ENCODE measurements at regions not wholly inside any gene's neighbourhood (a gene's known extent, or its start where the extent isn't known, plus 50 kb on each side); places are given as distances from the start of the nearest gene placed in this dataset.

GRCh38 chr1:170375082-170375723 lies 156.8 kb upstream of the GORAB start:
- Histone ChIP-seq H3K27me3 (ENCODE audit: control insufficient read depth, insufficient read depth, low read length) (no peaks in the 10 kb centered on the region), H3K4me1 (ENCODE audit: control insufficient read depth, insufficient read depth, low read length) (peaks cover 12% of the 10 kb centered on the region; the same call in 1 of the 2 replicates), H3K27ac (ENCODE audit: low read depth, low read length) (no peak overlapping the region), H3K4me3 (ENCODE audit: low read depth, low read length) (no peak overlapping the region), H3K36me3 (ENCODE audit: control insufficient read depth, insufficient read depth, low read length) (no peaks in the 10 kb centered on the region), H3K9ac (ENCODE audit: low read depth, low read length) (no peak overlapping the region), H3K9me3 (ENCODE audit: control insufficient read depth, insufficient read depth, low read length) (no peaks in the 10 kb centered on the region)

- Histone ChIP-seq H3K4me1 (ENCODE audit: control insufficient read depth, insufficient read depth, low read length) (peaks cover 12% of the 10 kb centered on the region; the same call in 1 of the 2 replicates), H3K27me3 (ENCODE audit: control insufficient read depth, insufficient read depth, low read length) (no peaks in the 10 kb centered on the region), H3K4me3 (ENCODE audit: low read depth, low read length) (no peak overlapping the region), H3K27ac (ENCODE audit: low read depth, low read length) (no peak overlapping the region), H3K9ac (ENCODE audit: low read depth, low read length) (no peak overlapping the region), H3K36me3 (ENCODE audit: control insufficient read depth, insufficient read depth, low read length) (no peaks in the 10 kb centered on the region), H3K9me3 (ENCODE audit: control insufficient read depth, insufficient read depth, low read length) (no peaks in the 10 kb centered on the region)
Measured at GRCh38 chr1:170376801-170377385, 155.1 kb upstream of the GORAB start.

DNA sequence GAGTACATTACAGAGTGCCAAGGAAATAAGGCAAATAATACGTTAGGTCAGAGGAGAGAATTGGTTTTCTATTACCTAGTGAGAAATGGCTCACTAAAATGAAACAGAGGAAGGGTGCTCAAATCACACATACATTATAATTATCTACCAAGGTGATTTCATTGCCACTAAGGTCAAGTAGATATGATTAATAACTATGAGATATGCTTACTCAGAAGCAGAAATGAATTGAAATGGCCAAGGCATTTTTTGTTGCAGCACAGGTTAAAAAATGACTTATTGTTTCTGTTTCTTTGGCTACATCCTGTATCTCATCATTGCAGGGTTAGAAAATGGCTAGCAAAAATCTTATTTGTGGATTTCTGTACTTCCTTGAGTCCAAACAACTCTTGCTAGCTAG lies 154.5 kb upstream of the GORAB start:
- Histone ChIP-seq H3K9me3 (ENCODE audit: control insufficient read depth, insufficient read depth, low read length) (no peaks in the 10 kb centered on the region), H3K9ac (ENCODE audit: low read depth, low read length) (no peak overlapping the region), H3K27me3 (ENCODE audit: control insufficient read depth, insufficient read depth, low read length) (no peaks in the 10 kb centered on the region), H3K27ac (ENCODE audit: low read depth, low read length) (no peak overlapping the region), H3K4me1 (ENCODE audit: control insufficient read depth, insufficient read depth, low read length) (peaks cover 12% of the 10 kb centered on the region; the same call in 1 of the 2 replicates), H3K4me3 (ENCODE audit: low read depth, low read length) (no peak overlapping the region), H3K36me3 (ENCODE audit: control insufficient read depth, insufficient read depth, low read length) (no peaks in the 10 kb centered on the region)

DNA sequence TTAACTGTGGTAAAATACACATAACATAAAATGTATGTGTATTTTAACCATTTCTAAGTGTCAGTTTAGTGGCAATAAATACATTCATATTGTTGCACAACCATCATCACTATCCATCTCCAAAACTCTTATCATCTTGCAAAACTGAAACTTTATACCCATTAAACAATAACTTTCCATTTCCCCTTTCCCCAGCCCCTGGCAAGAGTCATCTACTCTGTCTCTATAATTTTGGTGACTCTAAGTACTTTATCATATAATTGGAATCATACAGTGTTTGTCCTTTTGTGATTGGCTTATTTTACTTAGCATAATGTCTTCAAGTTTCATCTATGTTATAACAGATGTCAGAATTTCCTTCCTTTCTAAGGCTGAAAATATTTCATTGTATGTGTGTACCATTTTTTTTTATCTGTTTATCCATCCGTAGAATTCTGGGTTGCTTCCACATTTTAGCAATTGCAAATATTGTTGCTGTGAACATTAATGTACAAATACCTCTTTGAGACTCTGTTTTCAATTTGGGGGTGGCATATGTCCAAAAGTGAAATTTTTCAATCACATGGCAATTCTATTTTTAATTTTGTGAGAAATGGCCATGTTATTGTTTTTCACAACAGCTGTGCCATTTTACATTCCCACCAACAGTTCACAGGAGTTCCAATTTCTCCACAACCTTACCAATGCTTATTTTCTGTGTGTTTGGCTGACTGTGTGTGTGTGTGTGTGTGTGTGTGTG lies 153.9 kb upstream of the GORAB start:
- H3K36me3 ChIP-seq (ENCODE audit: control insufficient read depth, insufficient read depth, low read length): no peaks in the 10 kb centered on the region
- no peak overlapping the region for H3K27ac ChIP-seq (ENCODE audit: low read depth, low read length)
- no peaks in the 10 kb centered on the region for H3K27me3 ChIP-seq (ENCODE audit: control insufficient read depth, insufficient read depth, low read length)
- H3K9ac ChIP-seq (ENCODE audit: low read depth, low read length): no peak overlapping the region
- no peak overlapping the region for H3K4me3 ChIP-seq (ENCODE audit: low read depth, low read length)
- H3K9me3 ChIP-seq (ENCODE audit: control insufficient read depth, insufficient read depth, low read length): no peaks in the 10 kb centered on the region
- H3K4me1 ChIP-seq (ENCODE audit: control insufficient read depth, insufficient read depth, low read length): peaks cover 12% of the 10 kb centered on the region; the same call in 1 of the 2 replicates

DNA sequence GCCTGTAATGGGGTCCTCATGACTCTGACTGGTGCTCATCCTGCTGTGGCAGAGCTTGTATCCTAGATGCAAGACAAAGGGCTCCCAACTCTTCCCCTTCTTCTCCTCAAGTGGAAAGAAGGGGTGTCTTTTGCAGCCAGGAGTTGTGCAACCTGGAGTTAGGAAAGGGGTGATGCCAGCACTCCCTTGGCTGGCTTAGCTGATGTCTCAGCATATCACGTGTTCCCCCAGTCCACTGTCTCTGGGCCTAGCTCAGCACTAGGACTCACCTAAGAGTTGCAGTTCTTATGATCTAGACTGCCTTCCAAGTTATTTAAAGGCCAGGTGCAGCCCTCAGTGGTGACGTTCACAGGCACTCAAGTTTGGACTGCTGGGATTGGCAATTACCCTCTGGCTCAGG lies 146.2 kb upstream of the GORAB start:
- H3K4me1 ChIP-seq (ENCODE audit: control insufficient read depth, insufficient read depth, low read length): no peaks in the 10 kb centered on the region
- H3K36me3 ChIP-seq (ENCODE audit: control insufficient read depth, insufficient read depth, low read length): no peaks in the 10 kb centered on the region

GRCh38 chr1:170388489-170388888 lies 143.5 kb upstream of the GORAB start:
- Histone ChIP-seq H3K9me3 (ENCODE audit: control insufficient read depth, insufficient read depth, low read length) (no peaks in the 10 kb centered on the region), H3K9ac (ENCODE audit: low read depth, low read length) (no peak overlapping the region), H3K27me3 (ENCODE audit: control insufficient read depth, insufficient read depth, low read length) (no peaks in the 10 kb centered on the region), H3K36me3 (ENCODE audit: control insufficient read depth, insufficient read depth, low read length) (no peaks in the 10 kb centered on the region), H3K27ac (ENCODE audit: low read depth, low read length) (no peak overlapping the region), H3K4me3 (ENCODE audit: low read depth, low read length) (no peak overlapping the region), H3K4me1 (ENCODE audit: control insufficient read depth, insufficient read depth, low read length) (no peaks in the 10 kb centered on the region)

More for the DNA sequence above, 146.2 kb upstream of the GORAB start:
- Histone ChIP-seq H3K9me3 (ENCODE audit: control insufficient read depth, insufficient read depth, low read length) (no peaks in the 10 kb centered on the region), H3K4me3 (ENCODE audit: low read depth, low read length) (no peak overlapping the region), H3K27ac (ENCODE audit: low read depth, low read length) (no peak overlapping the region), H3K9ac (ENCODE audit: low read depth, low read length) (no peak overlapping the region), H3K27me3 (ENCODE audit: control insufficient read depth, insufficient read depth, low read length) (no peaks in the 10 kb centered on the region)

DNA sequence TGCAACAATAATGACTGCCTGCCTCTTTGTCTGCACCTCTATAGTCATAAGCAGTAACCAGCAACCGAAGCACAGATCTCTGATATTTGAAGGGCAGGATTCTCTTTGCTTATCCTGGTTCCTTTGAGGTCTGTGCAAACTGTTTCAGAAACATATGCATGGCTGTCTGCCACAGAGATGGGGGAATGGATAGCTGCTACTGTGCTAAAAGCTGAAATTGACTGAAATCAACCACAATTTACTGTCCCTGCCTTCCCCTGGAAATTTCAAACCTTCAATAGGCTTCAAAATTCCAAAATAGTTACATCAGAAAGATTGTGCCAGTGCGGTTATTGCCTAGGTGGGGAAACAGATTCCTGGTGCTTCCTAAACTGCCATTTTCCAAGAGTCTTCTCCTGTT lies 136.8 kb upstream of the GORAB start:
- H3K27me3 ChIP-seq (ENCODE audit: control insufficient read depth, insufficient read depth, low read length): no peaks in the 10 kb centered on the region
- no peak overlapping the region for H3K27ac ChIP-seq (ENCODE audit: low read depth, low read length)
- no peaks in the 10 kb centered on the region for H3K4me1 ChIP-seq (ENCODE audit: control insufficient read depth, insufficient read depth, low read length)
- H3K9me3 ChIP-seq (ENCODE audit: control insufficient read depth, insufficient read depth, low read length): no peaks in the 10 kb centered on the region
- H3K36me3 ChIP-seq (ENCODE audit: control insufficient read depth, insufficient read depth, low read length): no peaks in the 10 kb centered on the region
- no peak overlapping the region for H3K9ac ChIP-seq (ENCODE audit: low read depth, low read length)
- no peak overlapping the region for H3K4me3 ChIP-seq (ENCODE audit: low read depth, low read length)

DNA sequence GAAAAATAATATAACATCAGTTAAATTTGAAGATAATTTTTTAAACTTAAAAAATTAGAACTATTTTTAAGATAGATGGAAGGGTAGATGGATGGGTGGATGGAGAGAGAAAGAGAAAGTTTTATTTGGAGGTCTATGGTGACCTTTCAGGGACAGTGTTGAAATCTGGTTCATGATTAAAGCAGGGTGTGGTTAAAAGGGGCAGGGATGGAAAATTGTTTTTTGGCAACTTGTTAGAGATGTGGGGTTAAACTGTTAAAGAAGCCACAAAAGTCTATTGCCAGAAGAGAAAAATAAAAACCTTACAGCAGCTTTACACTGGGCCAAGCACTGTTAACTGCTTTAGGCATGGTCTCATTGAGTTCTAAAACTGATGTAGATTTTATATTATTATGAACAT lies 134.9 kb upstream of the GORAB start:
- Histone ChIP-seq H3K9me3 (ENCODE audit: control insufficient read depth, insufficient read depth, low read length) (no peaks in the 10 kb centered on the region), H3K27me3 (ENCODE audit: control insufficient read depth, insufficient read depth, low read length) (no peaks in the 10 kb centered on the region), H3K4me1 (ENCODE audit: control insufficient read depth, insufficient read depth, low read length) (no peaks in the 10 kb centered on the region), H3K36me3 (ENCODE audit: control insufficient read depth, insufficient read depth, low read length) (no peaks in the 10 kb centered on the region), H3K27ac (ENCODE audit: low read depth, low read length) (no peak overlapping the region), H3K9ac (ENCODE audit: low read depth, low read length) (no peak overlapping the region), H3K4me3 (ENCODE audit: low read depth, low read length) (no peak overlapping the region)

GRCh38 chr1:170402476-170403311 lies 129.3 kb upstream of the GORAB start:
- H3K4me1 ChIP-seq (ENCODE audit: control insufficient read depth, insufficient read depth, low read length): no peaks in the 10 kb centered on the region
- H3K27me3 ChIP-seq (ENCODE audit: control insufficient read depth, insufficient read depth, low read length): no peaks in the 10 kb centered on the region
- no peaks in the 10 kb centered on the region for H3K36me3 ChIP-seq (ENCODE audit: control insufficient read depth, insufficient read depth, low read length)
- no peak overlapping the region for H3K9ac ChIP-seq (ENCODE audit: low read depth, low read length)
- H3K4me3 ChIP-seq (ENCODE audit: low read depth, low read length): no peak overlapping the region
- no peak overlapping the region for H3K27ac ChIP-seq (ENCODE audit: low read depth, low read length)
- H3K9me3 ChIP-seq (ENCODE audit: control insufficient read depth, insufficient read depth, low read length): no peaks in the 10 kb centered on the region

DNA sequence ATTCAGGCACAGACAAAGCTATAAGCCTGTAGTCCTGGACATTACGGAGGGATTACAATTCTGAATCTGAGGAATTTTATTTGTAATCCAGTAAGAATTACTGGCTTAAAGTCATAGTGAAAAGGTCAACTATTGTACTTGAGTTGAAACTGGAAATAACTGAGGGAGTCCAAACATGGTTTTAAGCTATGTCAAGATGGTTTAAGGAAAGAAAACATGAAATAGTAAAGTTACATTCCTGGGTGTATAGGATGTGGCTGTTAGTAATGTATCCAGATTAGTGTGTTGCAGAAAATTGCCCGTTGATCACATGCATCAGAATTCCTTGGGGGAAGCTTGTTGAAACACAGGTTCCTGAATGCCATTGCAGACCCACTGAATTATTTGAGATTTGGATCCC lies 124.8 kb upstream of the GORAB start:
- Histone ChIP-seq H3K27me3 (ENCODE audit: control insufficient read depth, insufficient read depth, low read length) (no peaks in the 10 kb centered on the region), H3K4me1 (ENCODE audit: control insufficient read depth, insufficient read depth, low read length) (no peaks in the 10 kb centered on the region)

More for the DNA sequence above, 124.8 kb upstream of the GORAB start:
- no peaks in the 10 kb centered on the region for H3K9me3 ChIP-seq (ENCODE audit: control insufficient read depth, insufficient read depth, low read length)
- H3K4me3 ChIP-seq (ENCODE audit: low read depth, low read length): no peak overlapping the region
- no peak overlapping the region for H3K9ac ChIP-seq (ENCODE audit: low read depth, low read length)
- H3K27ac ChIP-seq (ENCODE audit: low read depth, low read length): no peak overlapping the region
- H3K36me3 ChIP-seq (ENCODE audit: control insufficient read depth, insufficient read depth, low read length): no peaks in the 10 kb centered on the region
